ENCODE measurements at regions not wholly inside any gene's neighbourhood (a gene's known extent, or its start where the extent isn't known, plus 50 kb on each side); places are given as distances from the start of the nearest gene placed in this dataset.
A peak's percentile ranks its signal among the peaks of the same experiment; 100 is the strongest.

DNA sequence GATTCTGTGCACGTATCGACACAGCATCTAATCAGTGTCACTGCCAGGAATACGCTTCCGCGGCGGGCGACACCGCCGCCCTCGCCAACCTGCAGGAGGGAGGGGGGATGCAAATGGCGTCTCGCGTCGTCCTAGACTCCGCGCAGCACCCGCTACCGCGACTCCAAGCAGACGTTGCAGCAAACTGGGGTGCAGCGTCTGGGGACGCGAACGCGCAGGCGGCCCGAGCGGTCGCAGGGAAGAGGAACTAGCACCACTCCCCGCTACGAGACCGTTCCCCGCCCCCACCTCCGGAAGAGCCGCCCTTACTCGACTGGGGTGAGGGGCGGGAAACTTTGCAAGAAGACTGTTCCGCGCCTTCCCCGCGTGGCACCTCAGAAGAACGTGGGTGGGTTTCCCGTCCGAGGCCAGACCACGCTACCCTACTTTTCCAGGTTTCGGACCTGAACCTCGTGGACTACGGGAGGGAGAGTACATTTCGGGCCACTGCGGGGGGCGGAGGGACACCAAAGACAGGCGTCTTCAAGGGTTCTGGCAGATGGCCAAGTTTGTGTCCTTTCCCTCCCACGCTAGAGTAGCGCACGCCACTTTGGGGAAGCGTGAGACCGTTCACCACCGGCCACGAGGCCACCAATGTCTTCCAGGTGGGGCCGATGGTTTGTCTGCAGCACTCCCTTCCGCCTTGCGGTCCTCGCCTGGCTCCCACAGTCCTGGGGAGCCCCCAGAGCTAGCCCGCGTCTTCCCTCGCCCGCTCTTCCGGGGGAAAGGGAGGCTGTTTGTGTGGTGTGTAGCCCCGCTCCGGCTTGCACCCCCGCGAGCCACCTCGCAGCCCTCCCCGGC is 78.0 kb upstream of the BCOR start:
- no peaks in the 10 kb centered on the region for H3K4me1 ChIP-seq (replicated peaks)
- TF ChIP-seq, protein P1, sequence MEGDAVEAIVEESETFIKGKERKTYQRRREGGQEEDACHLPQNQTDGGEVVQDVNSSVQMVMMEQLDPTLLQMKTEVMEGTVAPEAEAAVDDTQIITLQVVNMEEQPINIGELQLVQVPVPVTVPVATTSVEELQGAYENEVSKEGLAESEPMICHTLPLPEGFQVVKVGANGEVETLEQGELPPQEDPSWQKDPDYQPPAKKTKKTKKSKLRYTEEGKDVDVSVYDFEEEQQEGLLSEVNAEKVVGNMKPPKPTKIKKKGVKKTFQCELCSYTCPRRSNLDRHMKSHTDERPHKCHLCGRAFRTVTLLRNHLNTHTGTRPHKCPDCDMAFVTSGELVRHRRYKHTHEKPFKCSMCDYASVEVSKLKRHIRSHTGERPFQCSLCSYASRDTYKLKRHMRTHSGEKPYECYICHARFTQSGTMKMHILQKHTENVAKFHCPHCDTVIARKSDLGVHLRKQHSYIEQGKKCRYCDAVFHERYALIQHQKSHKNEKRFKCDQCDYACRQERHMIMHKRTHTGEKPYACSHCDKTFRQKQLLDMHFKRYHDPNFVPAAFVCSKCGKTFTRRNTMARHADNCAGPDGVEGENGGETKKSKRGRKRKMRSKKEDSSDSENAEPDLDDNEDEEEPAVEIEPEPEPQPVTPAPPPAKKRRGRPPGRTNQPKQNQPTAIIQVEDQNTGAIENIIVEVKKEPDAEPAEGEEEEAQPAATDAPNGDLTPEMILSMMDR (IDR thresholded peaks at IDR 0.05): peak in 1 of 4 experiments; percentile 6
- no peak for TF ChIP-seq POLR2AphosphoS5 (IDR thresholded peaks at IDR 0.05)
- peak; percentile 24 for TF ChIP-seq POLR2A (IDR thresholded peaks at IDR 0.05)
- peak; percentile 37 for DNase-seq (ENCODE audit: low spot score)
- H3K36me3 ChIP-seq: no peaks in the 10 kb centered on the region
- peak overlapping the region; percentile 37 to 45 for H3K4me3 ChIP-seq
- H3K27ac ChIP-seq: peak overlapping the region; percentile 91
- intact Hi-C loops (cut with DNase I): loop anchor here (10.0 kb wide), 1 partner anchor 441 kb away; no protein-coding TSS in a partner anchor
- H3K27me3 ChIP-seq (replicated peaks; ENCODE audit: insufficient read depth): no peaks in the 10 kb centered on the region
- no CpG with 5 or more reads among the region's 74 CpGs for WGBS
- no peaks in the 10 kb centered on the region for H3K9me3 ChIP-seq

DNA sequence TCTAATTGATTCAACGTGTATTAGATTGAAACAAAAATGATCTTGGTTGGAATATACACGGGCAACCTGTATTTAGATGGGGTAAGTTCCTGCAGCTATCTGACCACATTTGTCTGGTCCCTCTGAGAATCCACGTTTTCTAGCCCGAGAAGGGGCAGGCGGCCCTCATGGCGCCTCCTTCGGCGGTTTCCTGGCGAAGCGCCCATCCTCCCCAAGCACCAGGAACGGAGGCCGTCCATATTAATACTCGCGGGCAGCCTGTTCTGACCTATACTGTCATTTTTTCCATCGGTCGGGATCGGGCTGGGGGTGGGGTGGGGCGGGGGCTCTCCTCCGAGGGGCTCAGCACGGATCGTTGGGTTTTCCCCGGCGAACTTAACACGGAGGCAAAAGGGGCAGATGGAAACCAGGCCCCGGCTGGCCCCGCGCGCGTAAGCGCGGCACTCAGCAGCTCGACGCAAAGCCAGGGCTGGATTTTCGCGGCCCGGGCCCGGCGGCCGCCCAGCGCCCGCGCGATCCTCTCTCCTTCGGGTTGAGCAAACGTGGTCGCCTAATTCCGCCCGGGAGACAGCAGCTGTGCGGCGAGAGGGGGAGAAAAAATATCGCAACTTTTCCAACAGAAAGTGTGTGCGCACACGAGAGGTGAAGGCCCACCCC is 77.2 kb upstream of the BCOR start:
- H3K9me3 ChIP-seq: no peaks in the 10 kb centered on the region
- DNase-seq (ENCODE audit: low spot score): no peak
- no peaks in the 10 kb centered on the region for H3K27me3 ChIP-seq (replicated peaks; ENCODE audit: insufficient read depth)
- H3K27ac ChIP-seq: peak overlapping the region; percentile 91
- intact Hi-C loops (cut with DNase I): loop anchor here (5.0 to 10.0 kb wide), 3 partner anchors 73 to 1373 kb away; partner anchors contain the start of gene MID1IP1
- peak overlapping the region; percentile 37 to 45 for H3K4me3 ChIP-seq
- 1% methylated on average over 19 of the region's 53 CpGs for WGBS
- TF ChIP-seq POLR2AphosphoS5 (IDR thresholded peaks at IDR 0.05) (no peak), POLR2A (IDR thresholded peaks at IDR 0.05) (no peak)
- TF ChIP-seq, protein P1 (IDR thresholded peaks at IDR 0.05): no peak
- H3K36me3 ChIP-seq: no peaks in the 10 kb centered on the region
- H3K4me1 ChIP-seq (replicated peaks): no peaks in the 10 kb centered on the region

GRCh38 chrX:40174001-40174853 is 76.5 kb upstream of the BCOR start:
- TF ChIP-seq POLR2AphosphoS5 (IDR thresholded peaks at IDR 0.05) (peak; percentile 15), POLR2A (IDR thresholded peaks at IDR 0.05) (no peak)
- TF ChIP-seq, protein P1 (IDR thresholded peaks at IDR 0.05): peak in 1 of 4 experiments; percentile 23

GRCh38 chrX:40173143-40174000 is 75.6 kb upstream of the BCOR start:
- Histone ChIP-seq H3K36me3 (no peaks in the 10 kb centered on the region), H3K9me3 (no peaks in the 10 kb centered on the region), H3K27ac (peak overlapping the region; percentile 91), H3K4me3 (no peak overlapping the region), H3K4me1 (replicated peaks) (no peaks in the 10 kb centered on the region), H3K27me3 (replicated peaks; ENCODE audit: insufficient read depth) (no peaks in the 10 kb centered on the region)
- no peak for DNase-seq (ENCODE audit: low spot score)
- intact Hi-C loops (cut with DNase I): loop anchor here (5.0 to 10.0 kb wide), 3 partner anchors 71 to 1371 kb away; partner anchors contain the start of gene MID1IP1
- WGBS: 71% methylated on average over 16 of the region's 17 CpGs
- no peak for TF ChIP-seq POLR2AphosphoS5 (IDR thresholded peaks at IDR 0.05)

More at GRCh38 chrX:40174001-40174853, 76.5 kb upstream of the BCOR start:
- WGBS: 24% methylated on average over 39 of the region's 41 CpGs
- H3K36me3 ChIP-seq: no peaks in the 10 kb centered on the region
- H3K9me3 ChIP-seq: no peaks in the 10 kb centered on the region
- H3K27ac ChIP-seq: peak overlapping the region; percentile 91
- no peaks in the 10 kb centered on the region for H3K27me3 ChIP-seq (replicated peaks; ENCODE audit: insufficient read depth)
- peak; percentile 61 for DNase-seq (ENCODE audit: low spot score)
- intact Hi-C loops (cut with DNase I): loop anchor here (5.0 to 10.0 kb wide), 3 partner anchors 72 to 1372 kb away; partner anchors contain the start of gene MID1IP1
- H3K4me3 ChIP-seq: no peak overlapping the region
- no peaks in the 10 kb centered on the region for H3K4me1 ChIP-seq (replicated peaks)
